ENCODE measurements at regions not wholly inside any gene's neighbourhood (a gene's known extent, or its start where the extent isn't known, plus 50 kb on each side); places are given as distances from the start of the nearest gene placed in this dataset.

GRCh38 chr7:13144673-13145072, 457.2 kb downstream of the ARL4A start:
- no peak for DNase-seq (ENCODE audit: low spot score)

- DNase-seq (ENCODE audit: low spot score), result no peak
These were observed 461.1 kb downstream of the ARL4A start for GRCh38 chr7:13148548-13148947.

GRCh38 chr7:13151978-13152377, 464.5 kb downstream of the ARL4A start:
- no peak for DNase-seq (ENCODE audit: low spot score)

GRCh38 chr7:13152755-13153154, 465.3 kb downstream of the ARL4A start:
- no peak for DNase-seq (ENCODE audit: low spot score)

GRCh38 chr7:13153266-13153665, 465.8 kb downstream of the ARL4A start:
- DNase-seq (ENCODE audit: low spot score), result no peak

- DNase-seq (ENCODE audit: low spot score), result no peak
These were observed 466.3 kb downstream of the ARL4A start for GRCh38 chr7:13153742-13154141.

GRCh38 chr7:13155188-13155587, 467.8 kb downstream of the ARL4A start:
- DNase-seq (ENCODE audit: low spot score), result no peak

GRCh38 chr7:13159003-13159402, 471.6 kb downstream of the ARL4A start:
- DNase-seq (ENCODE audit: low spot score), result no peak

GRCh38 chr7:13159467-13160184, 472.2 kb downstream of the ARL4A start:
- no peak for DNase-seq (ENCODE audit: low spot score)

- no peak for DNase-seq (ENCODE audit: low spot score)
These were observed 473.7 kb downstream of the ARL4A start for GRCh38 chr7:13161125-13161524.

GRCh38 chr7:13165854-13166253, 478.4 kb downstream of the ARL4A start:
- no peak for DNase-seq (ENCODE audit: low spot score)

- no peak for DNase-seq (ENCODE audit: low spot score)
These were observed 479.4 kb downstream of the ARL4A start for GRCh38 chr7:13166801-13167200.

- DNase-seq (ENCODE audit: low spot score), result no peak
These were observed 481.9 kb downstream of the ARL4A start for GRCh38 chr7:13169356-13169755.

GRCh38 chr7:13174991-13175390, 487.6 kb downstream of the ARL4A start:
- no peak for DNase-seq (ENCODE audit: low spot score)

- DNase-seq (ENCODE audit: low spot score), result no peak
These were observed 491.7 kb downstream of the ARL4A start for GRCh38 chr7:13179011-13179582.

- DNase-seq (ENCODE audit: low spot score), result no peak
These were observed 492.5 kb downstream of the ARL4A start for GRCh38 chr7:13179775-13180523.

GRCh38 chr7:13181216-13181615, 493.8 kb downstream of the ARL4A start:
- DNase-seq (ENCODE audit: low spot score), result peak; percentile 10

GRCh38 chr7:13185139-13185538, 497.7 kb downstream of the ARL4A start:
- no peak for DNase-seq (ENCODE audit: low spot score)

- DNase-seq (ENCODE audit: low spot score), result no peak
These were observed 500.9 kb downstream of the ARL4A start for GRCh38 chr7:13188236-13188805.

GRCh38 chr7:13188922-13189321, 501.5 kb downstream of the ARL4A start:
- DNase-seq (ENCODE audit: low spot score), result no peak

GRCh38 chr7:13189668-13190067, 502.2 kb downstream of the ARL4A start:
- DNase-seq (ENCODE audit: low spot score), result no peak

- DNase-seq (ENCODE audit: low spot score), result no peak
These were observed 510.1 kb downstream of the ARL4A start for GRCh38 chr7:13197501-13197900.

GRCh38 chr7:13198036-13198435, 510.6 kb downstream of the ARL4A start:
- no peak for DNase-seq (ENCODE audit: low spot score)
